Suppressor macrophage treated with lipopolysaccharide for 1 hour (primary cell): ENCODE measurements at regions not wholly inside any gene's neighbourhood (a gene's known extent, or its start where the extent isn't known, plus 50 kb on each side); places are given as distances from the start of the nearest gene placed in this dataset.
A peak's percentile ranks its signal among the peaks of the same experiment; 100 is the strongest.
"Not testable (repeated sequence)": the region's sequence is repeated elsewhere in the genome, so short reads cannot be mapped to it uniquely, and the experiment has no call there.

ENCODE experiments used
- DNase-seq, 3 donors: peaks; one replicate each; pipeline ENCODE4 v3.0.0-alpha.2; 2020 to 2022

DNA sequence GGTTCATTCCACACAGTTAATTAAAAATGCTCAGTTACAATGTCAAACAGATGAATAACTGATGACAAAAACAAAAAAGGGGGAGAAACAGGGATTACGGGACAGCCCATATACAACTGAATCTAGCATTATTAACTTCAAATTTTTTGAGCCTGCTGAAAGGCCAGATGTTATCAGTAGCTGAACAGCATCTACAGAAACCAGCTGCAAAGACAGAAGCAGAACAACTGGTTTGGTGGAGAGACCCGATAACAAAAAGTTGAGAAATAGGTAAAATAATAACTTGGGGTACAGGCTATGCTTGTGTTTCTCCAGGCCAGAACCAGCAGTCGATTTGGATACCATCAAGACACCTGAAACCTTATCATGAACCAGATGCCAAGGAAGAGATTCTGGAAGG lies 109.8 kb downstream of the SEPTIN7 start:
- not testable (repeated sequence) for DNase-seq

DNA sequence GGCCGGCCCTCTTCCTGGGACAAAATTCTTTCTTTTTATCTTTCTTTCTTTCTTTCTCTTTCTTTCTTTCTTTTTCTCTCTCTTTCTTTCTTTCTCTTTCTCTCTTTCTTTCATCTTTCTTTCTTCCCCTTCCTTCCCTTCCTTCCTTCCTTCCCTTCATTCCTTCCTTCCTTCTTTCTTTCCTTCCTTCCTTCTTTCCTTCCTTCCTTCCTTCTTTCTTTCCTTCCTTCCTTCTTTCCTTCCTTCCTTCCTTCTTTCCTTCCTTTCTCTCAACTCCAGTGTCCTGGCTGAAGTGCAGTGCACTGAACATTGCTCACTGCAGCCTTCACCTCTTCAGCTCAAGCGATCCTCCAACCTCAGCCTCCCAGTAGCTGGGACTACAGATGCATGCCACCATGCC lies 112.5 kb downstream of the SEPTIN7 start:
- not testable (repeated sequence) for DNase-seq

DNA sequence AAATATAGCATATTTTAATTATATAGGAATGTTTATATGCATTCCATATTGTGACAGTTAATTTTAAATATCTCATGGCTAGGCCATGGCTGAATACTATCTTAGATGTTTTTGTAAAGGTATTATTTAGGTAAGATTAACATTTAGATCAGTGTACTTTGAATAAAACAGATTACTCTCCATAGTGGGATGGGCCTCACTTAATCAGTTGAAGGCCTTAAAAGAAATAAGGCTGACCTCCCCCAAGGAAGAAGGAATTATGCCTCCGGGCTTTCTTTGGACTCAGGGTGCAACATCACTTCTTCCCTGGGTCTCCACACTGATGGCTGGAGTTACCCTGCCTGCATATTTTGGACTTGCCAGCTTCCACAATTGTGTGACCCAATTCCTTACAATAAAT lies 113.4 kb downstream of the SEPTIN7 start:
- DNase-seq: not testable (repeated sequence)

DNA sequence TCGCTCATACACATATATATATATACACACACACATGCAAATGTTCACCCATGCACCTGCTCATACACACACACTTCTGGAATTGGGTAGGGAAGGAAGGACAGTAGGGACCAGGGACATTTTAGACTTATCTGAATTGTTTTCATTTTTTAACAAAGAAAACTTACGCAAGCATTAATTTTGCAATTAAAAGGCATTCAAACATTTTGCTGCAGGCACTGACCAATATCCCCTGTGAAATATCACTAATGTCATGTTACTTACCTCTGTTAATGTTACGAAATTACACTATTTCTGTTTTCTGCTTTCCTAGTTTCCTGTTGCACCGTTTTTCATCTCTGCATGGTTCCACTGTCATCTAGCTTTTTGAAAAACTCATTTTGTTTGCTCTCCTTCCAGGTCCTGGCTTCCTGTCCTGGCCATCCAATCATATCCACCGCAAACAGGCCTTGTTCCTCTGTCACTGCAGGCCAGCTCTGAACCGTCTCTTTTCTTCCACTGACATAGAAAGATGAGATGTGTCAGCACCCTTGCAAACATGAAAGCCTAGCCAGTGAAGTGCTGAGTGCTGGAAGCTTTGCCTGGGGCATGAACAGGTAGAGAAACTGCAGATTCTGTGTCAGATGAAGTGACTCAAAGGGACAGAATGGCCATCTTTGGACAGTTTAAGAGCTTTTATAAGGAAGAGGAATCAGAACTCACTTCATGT lies 114.5 kb downstream of the SEPTIN7 start:
- DNase-seq: not testable (repeated sequence)

DNA sequence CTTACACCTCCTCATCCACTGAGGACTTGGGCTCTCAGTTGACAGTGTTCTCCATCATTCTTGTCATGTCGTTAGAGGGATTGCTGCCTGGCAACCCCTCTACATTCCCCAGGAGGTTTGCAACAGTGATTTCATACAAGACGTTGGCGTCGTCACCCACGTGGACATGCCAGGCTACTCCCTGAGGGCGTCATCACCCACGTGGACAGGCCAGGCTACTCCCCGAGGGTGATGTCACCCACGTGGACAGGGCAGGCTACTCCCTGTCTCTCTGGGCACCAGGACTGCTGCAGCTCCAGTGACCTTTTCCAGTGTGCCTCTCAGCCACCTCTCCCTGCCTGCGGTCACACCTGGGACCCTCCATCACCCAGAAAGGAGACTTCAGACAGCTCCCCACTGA lies 117.4 kb downstream of the SEPTIN7 start:
- DNase-seq: not testable (repeated sequence)

DNA sequence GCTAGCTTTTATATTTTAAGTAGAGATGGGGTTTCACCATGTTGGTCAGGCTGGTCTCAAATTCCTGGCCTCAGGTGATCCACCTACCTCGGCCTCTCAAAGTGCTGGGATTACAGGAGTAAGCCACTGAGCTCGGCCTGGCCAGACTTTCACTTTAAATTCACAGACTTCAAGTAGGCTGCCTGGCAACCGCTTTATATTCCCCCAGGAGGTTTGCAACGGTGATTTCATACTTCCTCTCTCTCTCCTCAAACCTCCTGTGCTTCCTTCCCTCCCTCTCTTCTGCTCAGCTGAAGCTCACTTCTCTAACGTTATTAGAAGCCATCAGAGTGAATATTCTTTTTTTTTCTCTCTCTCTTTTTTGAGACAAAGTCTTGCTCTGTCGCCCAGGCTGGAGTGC lies 118.8 kb downstream of the SEPTIN7 start:
- DNase-seq: not testable (repeated sequence)

DNA sequence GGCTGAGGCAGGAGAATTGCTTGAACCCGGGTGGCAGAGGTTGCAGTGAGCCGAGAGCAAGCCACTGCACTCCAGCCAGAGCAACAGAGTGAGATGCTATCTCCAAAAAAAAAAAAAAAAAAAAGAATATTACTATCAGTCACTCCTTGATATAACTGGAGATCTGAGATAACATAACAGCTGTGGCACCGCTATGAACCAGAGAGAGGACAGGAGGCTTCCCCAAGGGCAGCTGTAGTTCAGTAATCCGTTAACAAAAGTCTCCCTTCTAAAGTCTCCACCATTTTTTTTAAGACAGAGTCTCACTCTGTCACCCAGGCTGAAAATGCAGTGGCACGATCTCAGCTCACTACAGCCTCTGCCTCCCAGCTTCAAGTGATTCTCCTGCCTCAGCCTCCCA lies 120.5 kb downstream of the SEPTIN7 start:
- DNase-seq: not testable (repeated sequence)

DNA sequence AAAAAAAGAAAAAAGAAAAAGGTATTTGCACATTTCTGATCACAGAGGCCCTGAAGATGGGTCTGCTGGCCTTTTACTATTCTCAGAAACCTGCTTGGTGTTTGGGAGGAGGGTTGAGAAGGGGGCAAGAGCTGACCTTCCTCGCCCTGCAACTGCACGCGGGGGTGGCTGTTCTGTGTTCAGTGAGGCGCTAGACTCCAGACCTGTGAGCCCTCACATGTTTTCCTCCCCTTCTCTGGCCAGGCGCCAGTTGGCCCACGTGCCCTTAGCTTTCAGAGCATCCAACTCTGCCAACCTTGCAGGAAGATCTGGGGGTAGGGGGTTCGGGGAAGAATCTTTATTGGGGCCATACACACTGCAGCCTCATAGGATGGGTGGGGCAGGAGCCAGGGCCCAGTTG lies 123.8 kb downstream of the SEPTIN7 start:
- not testable (repeated sequence) for DNase-seq

DNA sequence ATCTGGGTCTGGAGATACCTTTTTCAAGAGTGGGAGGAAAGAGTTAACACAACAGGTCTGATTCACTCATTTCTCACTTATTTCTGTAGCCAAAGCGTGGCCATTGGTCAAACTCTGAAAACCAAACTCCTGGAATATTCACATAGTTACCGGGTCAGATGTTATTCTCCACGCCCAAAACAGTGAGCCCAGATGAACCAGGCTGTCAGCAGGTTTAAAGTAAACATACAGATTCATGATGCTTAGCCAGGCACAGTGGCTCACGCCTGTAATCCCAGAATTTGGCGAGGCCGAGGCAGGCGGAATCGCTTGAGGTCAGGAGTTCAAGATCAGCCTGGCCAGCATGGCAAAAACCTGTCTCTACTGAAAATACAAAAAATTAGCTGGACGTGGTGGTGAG lies 126.1 kb downstream of the SEPTIN7 start:
- not testable (repeated sequence) for DNase-seq

DNA sequence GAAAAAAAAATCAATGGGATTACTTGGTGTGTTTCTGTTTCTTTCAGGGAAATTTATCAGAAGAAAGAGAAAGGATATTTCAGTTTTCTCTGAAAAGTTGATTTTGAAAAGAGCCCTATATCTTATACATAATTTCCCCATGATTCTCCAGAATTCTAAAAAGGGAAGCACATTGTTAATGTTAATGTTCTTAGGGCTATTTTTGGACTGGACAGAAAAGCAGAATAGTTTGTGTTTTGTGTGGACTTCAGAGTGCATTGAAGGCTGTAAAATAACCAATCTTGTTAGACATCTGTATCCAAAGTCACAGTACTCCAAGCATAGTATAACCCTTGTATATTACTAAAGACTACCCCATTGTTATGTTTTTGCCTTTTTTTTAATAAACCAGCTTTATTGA lies 130.3 kb downstream of the SEPTIN7 start:
- not testable (repeated sequence) for DNase-seq

DNA sequence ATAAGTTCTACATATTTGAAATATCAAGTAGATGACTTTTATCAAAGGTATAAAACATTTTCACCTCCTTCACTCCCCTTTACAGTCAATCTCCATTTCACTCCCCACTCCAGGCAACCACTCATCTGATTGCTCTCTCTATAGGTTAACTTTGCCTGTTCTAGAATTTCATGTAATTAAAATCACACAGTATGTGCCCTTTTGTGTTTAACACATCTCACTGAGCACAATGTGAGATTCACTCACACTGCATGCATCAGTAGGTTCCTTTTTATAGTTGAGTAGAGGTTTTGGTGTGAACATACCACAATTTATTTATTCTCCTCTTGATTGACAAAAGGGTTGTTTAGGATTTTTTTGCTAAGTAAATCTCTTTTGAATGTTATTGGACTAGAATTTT lies 130.7 kb downstream of the SEPTIN7 start:
- not testable (repeated sequence) for DNase-seq

DNA sequence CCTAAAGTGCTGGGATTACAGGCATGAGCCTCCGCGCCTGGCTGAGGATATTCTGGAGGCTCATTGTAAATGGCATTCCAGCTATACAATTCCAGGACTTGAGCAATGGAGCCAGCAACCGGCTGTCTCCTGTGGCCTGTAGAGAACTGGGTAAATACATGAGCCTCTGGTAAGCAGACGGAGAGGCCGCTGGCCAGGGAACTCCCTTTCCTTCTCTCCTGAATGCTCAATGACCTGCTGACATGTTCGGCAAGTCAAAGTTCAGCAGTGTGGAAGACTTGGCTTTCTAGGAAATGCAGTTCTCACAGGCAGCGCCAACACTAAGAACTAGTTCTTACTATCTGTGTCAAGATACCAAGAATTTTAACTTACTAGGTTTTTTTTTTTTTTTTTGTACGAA lies 139.8 kb downstream of the SEPTIN7 start:
- not testable (repeated sequence) for DNase-seq

DNA sequence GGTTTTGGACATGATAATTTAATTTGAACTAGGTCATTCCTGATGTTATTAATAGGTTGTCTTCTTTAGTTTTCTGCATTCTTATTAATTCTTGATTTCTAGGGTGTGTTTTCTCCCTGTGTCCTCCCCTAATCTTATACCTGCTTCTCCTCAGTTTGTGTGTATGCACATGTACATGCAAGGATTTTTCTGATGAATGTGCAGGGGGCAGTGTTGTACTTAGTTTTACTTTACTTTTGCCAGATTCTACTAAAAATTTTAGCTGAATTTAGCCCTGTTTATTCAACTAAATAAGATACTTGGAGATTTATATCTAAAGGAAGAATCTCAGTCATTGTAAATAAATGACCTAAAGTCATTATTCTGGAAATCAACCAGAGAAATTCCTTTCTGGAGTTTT lies 144.8 kb downstream of the SEPTIN7 start:
- not testable (repeated sequence) for DNase-seq

DNA sequence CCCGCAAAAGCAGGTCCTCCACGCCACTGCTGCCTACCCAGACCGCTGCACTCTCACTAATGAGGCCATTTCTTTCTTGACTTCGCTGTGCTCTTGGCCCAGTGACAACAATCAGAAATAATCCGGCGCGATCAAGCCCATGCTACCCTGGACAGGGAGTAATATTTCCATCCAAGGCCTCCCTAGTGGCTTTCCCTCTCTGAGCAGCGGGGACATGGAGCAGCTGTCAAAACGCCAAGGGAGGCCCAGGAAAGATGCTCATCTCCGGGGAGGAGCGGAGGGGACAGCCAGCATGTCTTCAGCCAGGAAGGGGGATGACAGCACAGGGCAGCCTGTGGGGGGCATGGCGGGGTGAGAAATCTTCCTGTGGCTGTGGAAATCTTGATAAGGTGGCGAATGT lies 154.9 kb downstream of the SEPTIN7 start:
- DNase-seq: not testable (repeated sequence)

DNA sequence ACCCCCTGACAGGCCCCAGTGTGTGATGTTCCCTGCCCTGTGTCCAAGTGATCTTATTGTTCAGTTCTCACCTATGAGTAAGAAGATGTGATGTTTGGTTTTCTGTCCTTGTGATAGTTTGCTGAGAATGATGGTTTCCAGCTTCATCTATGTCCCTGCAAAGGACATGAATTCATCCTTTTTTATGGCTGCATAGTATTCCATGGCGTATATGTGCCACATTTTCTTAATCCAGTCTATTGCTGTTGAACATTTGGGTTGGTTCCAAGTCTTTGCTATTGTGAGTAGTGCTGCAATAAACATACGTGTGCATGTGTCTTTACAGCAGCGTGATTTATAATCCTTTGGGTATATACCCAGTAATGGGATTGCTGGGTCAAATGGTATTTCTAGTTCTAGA lies 156.1 kb downstream of the SEPTIN7 start:
- not testable (repeated sequence) for DNase-seq

DNA sequence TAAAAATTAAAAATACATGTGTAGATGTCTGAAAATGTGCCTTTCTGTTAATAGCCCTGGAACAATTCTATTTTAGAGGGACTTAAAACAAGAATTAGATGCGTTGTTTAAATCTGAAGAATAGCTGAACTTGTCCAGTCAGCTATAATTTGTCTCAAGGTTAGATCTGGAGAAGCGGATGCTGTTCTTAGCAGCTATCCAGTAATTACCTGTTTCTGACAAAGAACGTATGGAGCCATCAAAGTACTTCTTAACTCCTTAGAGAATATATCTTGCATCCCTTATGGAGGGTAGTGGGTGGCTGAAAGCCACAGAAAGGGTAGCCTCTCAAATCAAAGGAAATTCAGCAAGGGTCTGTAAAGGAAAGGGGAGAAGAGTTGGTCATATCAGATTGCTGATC lies 160.4 kb downstream of the SEPTIN7 start:
- DNase-seq: not testable (repeated sequence)

DNA sequence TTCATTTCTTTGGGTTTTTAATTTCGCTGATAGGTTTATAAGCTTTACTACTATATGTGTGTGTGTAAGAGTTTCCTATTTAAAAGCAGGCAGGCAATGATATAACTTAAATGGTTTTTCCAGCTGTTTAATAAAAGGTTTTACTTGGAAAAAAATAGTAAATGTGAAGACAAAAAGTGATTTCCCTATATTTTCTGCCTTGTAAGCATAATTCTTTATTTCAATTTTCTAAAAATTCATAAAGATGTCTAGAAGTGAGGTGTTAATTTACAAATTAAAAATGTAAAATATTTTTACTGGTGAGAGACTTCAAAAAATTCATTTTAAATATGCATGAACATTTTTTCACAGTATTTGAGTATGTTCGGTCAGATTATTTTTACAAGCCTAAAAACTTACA lies 161.8 kb downstream of the SEPTIN7 start:
- not testable (repeated sequence) for DNase-seq

DNA sequence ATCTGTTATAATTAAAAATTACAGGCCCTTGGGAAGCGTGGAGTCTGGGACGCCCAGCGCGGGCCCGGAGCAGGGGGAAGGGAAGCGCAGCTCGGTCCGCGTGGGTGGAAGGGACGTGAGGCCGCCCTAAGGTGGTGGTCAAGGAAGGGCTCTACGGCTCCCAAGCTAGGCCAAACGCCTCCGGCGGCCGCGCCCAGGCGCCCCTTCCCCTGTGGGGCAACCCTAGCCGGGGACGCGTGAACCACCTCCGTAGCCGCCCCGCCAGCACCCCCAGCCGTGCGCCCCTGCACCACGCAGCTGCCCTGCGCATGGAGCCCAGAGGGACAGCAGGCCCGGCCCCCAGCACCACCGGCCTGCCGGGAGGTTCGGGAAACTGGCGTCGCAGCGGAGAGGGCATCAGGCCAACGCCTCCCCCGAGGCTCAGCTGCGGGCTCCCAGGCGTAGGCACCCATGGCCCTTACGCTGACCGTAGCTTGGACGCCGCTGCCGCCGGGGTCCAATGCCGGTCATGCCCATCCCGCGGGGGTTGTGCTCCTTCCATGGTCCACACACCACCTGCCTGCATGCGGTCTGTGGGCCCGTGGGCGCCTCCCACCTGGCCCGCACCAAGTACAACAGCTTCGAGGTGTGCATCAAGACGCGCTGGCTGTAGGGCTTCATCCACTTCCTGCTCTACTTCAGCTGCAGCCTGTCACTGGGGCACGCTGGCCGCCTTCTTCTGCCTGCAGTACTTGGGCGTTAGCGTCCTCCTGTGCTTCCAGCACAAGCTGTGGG lies 166.7 kb downstream of the SEPTIN7 start:
- DNase-seq: no peak

DNA sequence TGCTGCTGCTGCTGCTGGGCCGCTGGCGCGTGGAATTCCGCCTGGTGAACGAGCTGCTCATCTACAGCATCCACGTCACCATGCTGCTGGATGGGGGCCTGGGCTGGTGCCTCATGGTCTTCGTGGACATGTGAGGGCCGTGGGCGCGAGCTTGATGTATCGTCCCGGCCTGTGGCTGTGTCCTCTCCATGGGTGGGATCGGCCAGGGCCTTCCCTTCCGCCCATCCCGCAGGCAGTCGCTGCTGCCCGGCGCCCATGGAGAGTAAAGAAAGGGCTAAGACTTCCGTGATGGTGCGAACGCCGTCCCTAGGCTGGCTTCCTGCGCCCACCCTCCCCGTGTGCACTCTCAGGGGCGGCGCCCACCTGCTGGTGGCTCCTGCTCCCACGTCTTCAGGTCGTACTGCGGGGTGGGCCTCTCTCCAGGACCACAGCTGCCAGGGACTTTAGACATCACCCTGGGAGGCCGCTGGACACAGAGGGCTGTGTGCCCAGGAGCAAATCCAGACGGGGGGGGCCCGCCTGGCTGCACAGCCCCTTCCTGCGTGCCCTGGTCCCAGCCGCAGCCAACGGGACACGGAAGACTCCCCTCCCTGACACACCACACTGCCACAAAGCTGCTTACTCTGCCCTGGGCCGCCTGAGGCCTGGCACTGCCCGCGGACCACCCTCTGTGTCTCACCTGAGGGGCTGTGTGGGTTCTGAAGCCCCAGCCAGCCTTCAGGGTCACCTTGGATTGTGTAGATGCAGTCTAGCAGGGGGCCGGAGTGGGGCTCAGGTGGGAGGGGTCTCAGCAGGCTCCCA lies 167.5 kb downstream of the SEPTIN7 start:
- DNase-seq: no peak

DNA sequence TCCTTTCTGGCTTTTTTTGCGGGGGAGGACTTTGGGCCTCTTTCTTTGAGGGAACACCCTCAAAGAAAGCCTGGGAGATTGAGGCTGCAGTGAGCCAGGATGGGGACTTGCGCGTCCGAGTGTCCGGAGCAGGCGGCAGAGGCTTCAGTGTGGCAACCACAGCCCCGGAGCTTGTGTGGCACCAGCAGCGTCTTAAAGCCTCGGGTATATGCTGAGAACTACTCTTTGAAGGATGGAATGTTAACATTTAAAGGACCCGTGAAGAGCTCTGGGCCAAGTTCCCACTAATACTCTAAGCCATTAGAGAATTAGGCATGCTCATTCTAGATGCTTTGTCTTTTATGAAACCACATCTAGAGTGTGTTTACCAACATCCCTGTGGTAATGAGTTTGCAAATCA lies 168.2 kb downstream of the SEPTIN7 start:
- DNase-seq: no peak

DNA sequence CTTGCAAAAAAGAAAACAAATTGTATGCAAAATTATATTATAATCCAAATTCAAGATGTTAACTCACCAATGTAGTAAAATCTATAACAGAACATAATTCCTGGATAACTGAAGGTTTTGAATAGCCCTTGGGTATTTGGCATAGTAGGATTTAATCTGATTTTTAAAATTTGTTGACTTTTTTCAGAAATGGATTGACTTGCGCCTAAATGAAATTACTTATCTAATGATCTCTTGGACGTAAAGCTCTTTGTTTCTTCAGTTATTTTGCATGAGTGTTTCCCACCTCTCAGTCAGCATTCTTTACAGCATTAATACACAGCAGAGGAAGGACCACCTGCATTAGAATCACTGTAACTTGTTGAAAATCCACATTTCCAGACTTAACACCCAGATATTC lies 169.6 kb downstream of the SEPTIN7 start:
- DNase-seq: no peak

DNA sequence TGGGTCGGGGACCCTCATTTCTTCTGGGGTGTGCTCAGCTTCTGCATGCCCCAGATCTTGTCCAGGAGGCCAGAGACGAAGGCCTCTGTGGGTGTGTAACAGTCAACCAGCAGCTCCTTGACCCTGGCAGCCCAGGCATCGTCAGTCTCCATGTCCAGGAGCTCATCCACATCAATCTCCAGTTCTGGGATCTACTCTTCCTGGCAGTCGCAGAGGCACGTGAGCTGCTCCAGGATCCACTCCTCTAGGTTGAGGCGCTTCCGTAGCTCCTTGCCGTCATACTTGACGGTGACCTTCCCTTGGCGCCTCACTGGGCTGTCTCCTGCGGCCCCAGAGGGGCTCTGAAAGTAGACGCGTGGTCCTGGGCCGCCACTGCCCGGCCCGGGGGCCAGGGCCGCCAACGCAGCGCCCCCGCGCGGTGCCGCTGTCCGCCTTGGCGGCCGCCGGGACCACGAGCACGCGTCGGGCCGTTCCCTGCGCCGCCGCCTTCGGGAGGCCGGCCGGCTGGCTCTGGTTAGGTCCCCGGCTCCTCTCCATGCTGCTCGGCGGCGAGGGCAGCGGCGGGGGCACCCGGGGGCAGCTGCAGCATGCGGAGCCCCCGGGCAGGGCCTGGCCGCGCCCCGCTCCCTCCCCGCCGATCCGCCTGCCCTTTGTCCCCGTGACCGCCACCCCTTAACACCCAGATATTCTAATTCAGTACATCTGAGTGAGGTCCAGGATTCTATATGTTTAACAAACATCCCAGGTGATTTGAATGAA lies 170.5 kb downstream of the SEPTIN7 start:
- peak in 2 of 3 donors; percentile 32 to 50 for DNase-seq
